ENCODE measurements at regions not wholly inside any gene's neighbourhood (a gene's known extent, or its start where the extent isn't known, plus 50 kb on each side); places are given as distances from the start of the nearest gene placed in this dataset.

- TF ChIP-seq, protein P1, sequence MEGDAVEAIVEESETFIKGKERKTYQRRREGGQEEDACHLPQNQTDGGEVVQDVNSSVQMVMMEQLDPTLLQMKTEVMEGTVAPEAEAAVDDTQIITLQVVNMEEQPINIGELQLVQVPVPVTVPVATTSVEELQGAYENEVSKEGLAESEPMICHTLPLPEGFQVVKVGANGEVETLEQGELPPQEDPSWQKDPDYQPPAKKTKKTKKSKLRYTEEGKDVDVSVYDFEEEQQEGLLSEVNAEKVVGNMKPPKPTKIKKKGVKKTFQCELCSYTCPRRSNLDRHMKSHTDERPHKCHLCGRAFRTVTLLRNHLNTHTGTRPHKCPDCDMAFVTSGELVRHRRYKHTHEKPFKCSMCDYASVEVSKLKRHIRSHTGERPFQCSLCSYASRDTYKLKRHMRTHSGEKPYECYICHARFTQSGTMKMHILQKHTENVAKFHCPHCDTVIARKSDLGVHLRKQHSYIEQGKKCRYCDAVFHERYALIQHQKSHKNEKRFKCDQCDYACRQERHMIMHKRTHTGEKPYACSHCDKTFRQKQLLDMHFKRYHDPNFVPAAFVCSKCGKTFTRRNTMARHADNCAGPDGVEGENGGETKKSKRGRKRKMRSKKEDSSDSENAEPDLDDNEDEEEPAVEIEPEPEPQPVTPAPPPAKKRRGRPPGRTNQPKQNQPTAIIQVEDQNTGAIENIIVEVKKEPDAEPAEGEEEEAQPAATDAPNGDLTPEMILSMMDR (conservative IDR thresholded peaks at IDR 0.05 in 1 of 2, IDR thresholded peaks at IDR 0.05 in 1 of 2; ENCODE audit: low read depth in 1 of 2, low read length in 2 of 2), result no peak
- no peak for TF ChIP-seq EZH2 (IDR thresholded peaks at IDR 0.05; ENCODE audit: low read length, missing control alignments)
These were observed 179.9 kb upstream of the NETO1 start for GRCh38 chr18:73047688-73048087.

All from fibroblast of lung (primary cell).